Panc1 (cell line): ENCODE measurements at regions not wholly inside any gene's neighbourhood (a gene's known extent, or its start where the extent isn't known, plus 50 kb on each side); places are given as distances from the start of the nearest gene placed in this dataset.

Experiments
- ATAC-seq: fragments of 200-7000 bp; cut with Tn5 transposase; 2 replicates; pipeline ENCODE4 v1.9.1; 2020; ENCODE audit warnings: mild to moderate bottlenecking, moderate library complexity
- BruUV-seq: library from RNA; stranded (reverse); fragments of 400-500 nt; replicated peaks from 2 replicates; lab custom pipeline; 2021; lab: Mats Ljungman, UMichigan
- CTCF ChIA-PET: fragments of 300-600 bp; sonication (Branson Sonifier 250); formaldehyde crosslinking; loops from one replicate; lab custom pipeline; 2022; ENCODE audit warnings: antibody characterized with exemption; lab: Charles Lee
- POLR2A ChIA-PET: fragments of 300-600 bp; sonication (Branson Sonifier 250); formaldehyde crosslinking; loops from one replicate; lab custom pipeline; 2022; ENCODE audit warnings: antibody characterized with exemption; lab: Charles Lee
- DNase-seq: peaks from one replicate; pipeline ENCODE4 v3.0.0-alpha.2; 2010; ENCODE audit warnings: low read depth, low spot score
- H3K27ac ChIP-seq: 2 replicates; pipeline ENCODE4 v1.5.1; 2011; ENCODE audit warnings: mild to moderate bottlenecking, low read length, inconsistent platforms
- H3K27me3 ChIP-seq: fragments of 200-500 bp; sonication (Bioruptor generic); 2 replicates; pipeline ENCODE4 v1.6.0; 2014; ENCODE audit warnings: low read length, inconsistent platforms; ENCODE audit not compliant: control insufficient read depth, insufficient read depth
- H3K36me3 ChIP-seq: fragments of 200-500 bp; sonication (Bioruptor generic); 2 replicates; pipeline ENCODE4 v1.5.1; 2014; ENCODE audit warnings: inconsistent platforms, mild to moderate bottlenecking, low read length, moderate library complexity; ENCODE audit not compliant: control insufficient read depth, insufficient read depth
- H3K4me1 ChIP-seq: 2 replicates; pipeline ENCODE4 v1.5.1; 2011; ENCODE audit warnings: inconsistent platforms, mild to moderate bottlenecking, low read length, moderate library complexity; ENCODE audit not compliant: control insufficient read depth, insufficient read depth
- H3K4me3 ChIP-seq, 2 experiments: 2 replicates each; pipeline ENCODE4 v1.5.1; 2011 to 2012; ENCODE audit warnings: low read depth in 2 of 2, low read length in 2 of 2, mild to moderate bottlenecking in 2 of 2, inconsistent platforms in 1 of 2, moderate library complexity in 1 of 2
- H3K9me3 ChIP-seq: fragments of 200-500 bp; sonication (Bioruptor generic); 2 replicates; pipeline ENCODE4 v1.5.1; 2014; ENCODE audit warnings: low read depth, mild to moderate bottlenecking, inconsistent platforms, low read length, moderate library complexity; ENCODE audit not compliant: control insufficient read depth, insufficient read depth
- POLR2AphosphoS5 ChIP-seq: IDR thresholded peaks from 2 replicates; pipeline ENCODE4 v1.6.1; 2012; ENCODE audit warnings: mild to moderate bottlenecking, low read depth, low read length, moderate library complexity
- SIN3A ChIP-seq: IDR thresholded peaks from 2 replicates; pipeline ENCODE4 v1.6.1; 2012; ENCODE audit warnings: low read depth, mild to moderate bottlenecking, low read length, moderate library complexity, borderline replicate concordance; ENCODE audit not compliant: insufficient read depth
- TCF7L2 ChIP-seq: IDR thresholded peaks from 2 replicates; pipeline ENCODE4 v1.6.1; 2011; ENCODE audit warnings: mild to moderate bottlenecking, low read depth, low read length, inconsistent platforms
- in situ Hi-C: cut with HindIII; loops from 2 replicates; pipeline ENCODE4 v1.10.0; 2016; ENCODE audit warnings: low sequenced_read_pairs, low pct_unique_long_range_greater_than_20kb
- intact Hi-C: fragments of 100-400 bp; cut with micrococcal nuclease; formaldehyde crosslinking; loops from one replicate; pipeline ENCODE4 v1.10.0; 2022; ENCODE audit not compliant: unreplicated experiment
- TF ChIP-seq, protein P1 (sequence below), 2 experiments: IDR thresholded peaks; 2 replicates each; pipeline ENCODE4 v1.6.1; 2011 to 2012; ENCODE audit warnings: low read depth in 2 of 2, control low read depth in 1 of 2, low read length in 1 of 2, mild to moderate bottlenecking in 1 of 2, moderate library complexity in 1 of 2; ENCODE audit not compliant: insufficient read depth in 1 of 2
- TF ChIP-seq, protein P2 (sequence below): fragments of 450-650 bp; IDR thresholded peaks from 2 replicates; pipeline ENCODE4 v1.5.1; 2017; ENCODE audit warnings: mild to moderate bottlenecking

DNA sequence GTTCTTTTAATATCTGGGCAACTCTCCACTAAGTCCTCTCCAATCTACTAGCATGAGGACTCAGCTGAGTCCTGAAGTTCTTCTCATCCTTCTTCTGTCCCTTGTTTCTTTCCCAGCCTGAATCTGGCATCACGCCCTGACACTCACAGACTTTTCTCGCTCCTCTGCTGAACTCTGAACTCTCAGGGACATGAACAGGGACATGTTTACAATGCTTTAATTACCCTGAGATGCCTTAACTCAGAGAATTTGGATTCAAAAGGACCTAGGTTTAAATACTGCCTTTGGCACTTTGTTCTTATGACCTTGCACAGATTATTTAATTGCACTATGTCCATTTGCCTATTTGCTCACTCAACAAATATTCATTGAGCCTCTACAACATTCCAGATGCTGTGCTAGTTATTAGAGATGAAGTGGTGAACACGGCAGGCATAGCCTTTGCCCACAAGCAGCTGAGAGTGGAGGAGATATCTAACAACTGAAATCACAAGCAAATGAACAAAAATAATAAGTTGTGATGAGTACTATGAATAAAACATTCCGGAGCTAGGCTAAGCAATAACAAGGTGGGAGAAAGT is 106.0 kb downstream of the ADRB2 start:
- H3K27me3 ChIP-seq: no peaks in the 10 kb centered on the region
- no peak overlapping the region for H3K4me3 ChIP-seq
- CTCF ChIA-PET: no interaction called here
- TF ChIP-seq POLR2AphosphoS5 (no peak), TCF7L2 (no peak), SIN3A (no peak)
- TF ChIP-seq, protein P1, sequence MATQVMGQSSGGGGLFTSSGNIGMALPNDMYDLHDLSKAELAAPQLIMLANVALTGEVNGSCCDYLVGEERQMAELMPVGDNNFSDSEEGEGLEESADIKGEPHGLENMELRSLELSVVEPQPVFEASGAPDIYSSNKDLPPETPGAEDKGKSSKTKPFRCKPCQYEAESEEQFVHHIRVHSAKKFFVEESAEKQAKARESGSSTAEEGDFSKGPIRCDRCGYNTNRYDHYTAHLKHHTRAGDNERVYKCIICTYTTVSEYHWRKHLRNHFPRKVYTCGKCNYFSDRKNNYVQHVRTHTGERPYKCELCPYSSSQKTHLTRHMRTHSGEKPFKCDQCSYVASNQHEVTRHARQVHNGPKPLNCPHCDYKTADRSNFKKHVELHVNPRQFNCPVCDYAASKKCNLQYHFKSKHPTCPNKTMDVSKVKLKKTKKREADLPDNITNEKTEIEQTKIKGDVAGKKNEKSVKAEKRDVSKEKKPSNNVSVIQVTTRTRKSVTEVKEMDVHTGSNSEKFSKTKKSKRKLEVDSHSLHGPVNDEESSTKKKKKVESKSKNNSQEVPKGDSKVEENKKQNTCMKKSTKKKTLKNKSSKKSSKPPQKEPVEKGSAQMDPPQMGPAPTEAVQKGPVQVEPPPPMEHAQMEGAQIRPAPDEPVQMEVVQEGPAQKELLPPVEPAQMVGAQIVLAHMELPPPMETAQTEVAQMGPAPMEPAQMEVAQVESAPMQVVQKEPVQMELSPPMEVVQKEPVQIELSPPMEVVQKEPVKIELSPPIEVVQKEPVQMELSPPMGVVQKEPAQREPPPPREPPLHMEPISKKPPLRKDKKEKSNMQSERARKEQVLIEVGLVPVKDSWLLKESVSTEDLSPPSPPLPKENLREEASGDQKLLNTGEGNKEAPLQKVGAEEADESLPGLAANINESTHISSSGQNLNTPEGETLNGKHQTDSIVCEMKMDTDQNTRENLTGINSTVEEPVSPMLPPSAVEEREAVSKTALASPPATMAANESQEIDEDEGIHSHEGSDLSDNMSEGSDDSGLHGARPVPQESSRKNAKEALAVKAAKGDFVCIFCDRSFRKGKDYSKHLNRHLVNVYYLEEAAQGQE (IDR thresholded peaks at IDR 0.05; ENCODE audit: insufficient read depth in 1 of 2, low read depth in 2 of 2, low read length in 1 of 2): no peak
- TF ChIP-seq, protein P2, sequence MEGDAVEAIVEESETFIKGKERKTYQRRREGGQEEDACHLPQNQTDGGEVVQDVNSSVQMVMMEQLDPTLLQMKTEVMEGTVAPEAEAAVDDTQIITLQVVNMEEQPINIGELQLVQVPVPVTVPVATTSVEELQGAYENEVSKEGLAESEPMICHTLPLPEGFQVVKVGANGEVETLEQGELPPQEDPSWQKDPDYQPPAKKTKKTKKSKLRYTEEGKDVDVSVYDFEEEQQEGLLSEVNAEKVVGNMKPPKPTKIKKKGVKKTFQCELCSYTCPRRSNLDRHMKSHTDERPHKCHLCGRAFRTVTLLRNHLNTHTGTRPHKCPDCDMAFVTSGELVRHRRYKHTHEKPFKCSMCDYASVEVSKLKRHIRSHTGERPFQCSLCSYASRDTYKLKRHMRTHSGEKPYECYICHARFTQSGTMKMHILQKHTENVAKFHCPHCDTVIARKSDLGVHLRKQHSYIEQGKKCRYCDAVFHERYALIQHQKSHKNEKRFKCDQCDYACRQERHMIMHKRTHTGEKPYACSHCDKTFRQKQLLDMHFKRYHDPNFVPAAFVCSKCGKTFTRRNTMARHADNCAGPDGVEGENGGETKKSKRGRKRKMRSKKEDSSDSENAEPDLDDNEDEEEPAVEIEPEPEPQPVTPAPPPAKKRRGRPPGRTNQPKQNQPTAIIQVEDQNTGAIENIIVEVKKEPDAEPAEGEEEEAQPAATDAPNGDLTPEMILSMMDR: no peak
- ATAC-seq (no peak), DNase-seq (no peak)
- intact Hi-C loops: no loop called here
- no peak overlapping the region for H3K27ac ChIP-seq
- POLR2A ChIA-PET: no interaction called here
- no peaks in the 10 kb centered on the region for H3K4me1 ChIP-seq
- H3K9me3 ChIP-seq: no peaks in the 10 kb centered on the region
- no peaks in the 10 kb centered on the region for H3K36me3 ChIP-seq
- in situ Hi-C loops: no loop called here
- no TSS peak for BruUV-seq

DNA sequence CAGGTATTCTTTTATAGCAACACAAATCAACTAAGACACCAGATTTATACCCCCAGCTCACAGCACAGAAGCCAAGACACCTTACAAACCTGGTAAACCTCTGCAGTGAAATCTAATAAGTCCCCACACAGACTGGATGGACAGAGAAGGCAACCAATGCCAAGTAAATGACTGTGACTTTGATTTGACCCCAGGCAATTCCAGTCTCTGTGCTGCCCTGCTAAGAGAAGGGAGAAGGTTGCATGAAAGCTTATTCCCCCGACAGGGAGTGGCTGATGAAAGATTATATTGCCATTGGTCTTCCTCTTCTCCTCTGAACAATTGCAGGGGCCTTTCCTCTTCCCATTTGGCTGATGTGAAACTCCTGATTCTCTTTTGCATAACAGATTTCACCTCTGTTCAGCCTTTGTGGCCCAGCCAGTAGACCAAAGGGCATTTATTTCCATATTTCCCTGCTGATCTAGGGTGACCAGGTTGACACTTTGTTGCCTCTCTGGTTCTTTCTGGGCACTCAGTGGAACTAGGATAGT is 107.6 kb downstream of the ADRB2 start:
- Histone ChIP-seq H3K36me3 (no peaks in the 10 kb centered on the region), H3K4me3 (no peak overlapping the region), H3K27me3 (no peaks in the 10 kb centered on the region), H3K4me1 (no peaks in the 10 kb centered on the region), H3K27ac (no peak overlapping the region), H3K9me3 (no peaks in the 10 kb centered on the region)
- in situ Hi-C loops: no loop called here
- no peak for TF ChIP-seq SIN3A
- TF ChIP-seq, protein P2: no peak
- no peak for TF ChIP-seq POLR2AphosphoS5
- no peak for TF ChIP-seq TCF7L2
- TF ChIP-seq, protein P1 (IDR thresholded peaks at IDR 0.05; ENCODE audit: insufficient read depth in 1 of 2, low read depth in 2 of 2, low read length in 1 of 2): no peak
- POLR2A ChIA-PET: no interaction called here
- CTCF ChIA-PET: no interaction called here
- BruUV-seq: no TSS peak
- DNase-seq: no peak
- no peak for ATAC-seq
- intact Hi-C loops: no loop called here
